Vagina (tissue), 2 donors: ENCODE measurements at regions not wholly inside any gene's neighbourhood (a gene's known extent, or its start where the extent isn't known, plus 50 kb on each side); places are given as distances from the start of the nearest gene placed in this dataset.
"Not testable (repeated sequence)": the region's sequence is repeated elsewhere in the genome, so short reads cannot be mapped to it uniquely, and the experiment has no call there.

Source experiments
- DNase-seq, 2 donors: peaks; one replicate each; pipeline ENCODE4 v3.0.0-alpha.2; 2017; ENCODE audit errors: extremely low spot score in 2 of 2
- H3K27ac ChIP-seq: fragments of 200-600 bp; sonication (generic); one replicate; pipeline ENCODE4 v1.5.1; 2019
- H3K27me3 ChIP-seq: fragments of 200-600 bp; sonication (generic); one replicate; pipeline ENCODE4 v1.5.1; 2019
- H3K36me3 ChIP-seq, 2 donors: fragments of 200-600 bp; sonication (generic); one replicate each; pipeline ENCODE4 v1.5.1; 2017 to 2019
- H3K4me1 ChIP-seq: fragments of 200-600 bp; sonication (generic); one replicate; pipeline ENCODE4 v1.5.1; 2019
- H3K4me3 ChIP-seq, 2 donors: fragments of 200-600 bp; sonication (generic); 1 replicate in 1 of 2; 2 replicates in 1 of 2; pipeline ENCODE4 v1.5.1; 2016 to 2019
- H3K9me3 ChIP-seq: fragments of 200-600 bp; sonication (generic); one replicate; pipeline ENCODE4 v1.5.1; 2019
- CTCF ChIP-seq, 3 experiments: fragments of 450-650 bp in 2 of 3; fragments of 200-600 bp in 1 of 3; sonication (generic) in 1 of 3; IDR thresholded peaks; one replicate each; pipeline ENCODE4 v1.5.1; 2017 to 2019; ENCODE audit warnings: antibody characterized with exemption in 3 of 3, mild to moderate bottlenecking in 2 of 3, moderate library complexity in 2 of 3
- POLR2A ChIP-seq, 2 donors: fragments of 450-650 bp; IDR thresholded peaks; one replicate each; pipeline ENCODE4 v1.6.1; 2017; ENCODE audit warnings: antibody characterized with exemption in 2 of 2, mild to moderate bottlenecking in 2 of 2, moderate library complexity in 2 of 2
- POLR2AphosphoS5 ChIP-seq, 2 donors: sonication (generic); formaldehyde crosslinking; IDR thresholded peaks; one replicate each; pipeline ENCODE4 v1.9.0; 2017; ENCODE audit warnings: antibody characterized with exemption in 2 of 2, mild to moderate bottlenecking in 2 of 2, low read depth in 1 of 2; ENCODE audit not compliant: insufficient read depth in 1 of 2
- intact Hi-C: fragments of 100-400 bp; cut with DNase I; formaldehyde crosslinking; loops from one replicate; pipeline ENCODE4 v1.15.1; 2023

GRCh38 chr2:225806105-225806504 lies 406.6 kb downstream of the NYAP2 start:
- no peaks in the 10 kb centered on the region for H3K4me1 ChIP-seq
- TF ChIP-seq CTCF (IDR thresholded peaks at IDR 0.05) (no peak), POLR2AphosphoS5 (IDR thresholded peaks at IDR 0.05; ENCODE audit: insufficient read depth in 1 of 2, low read depth in 1 of 2) (no peak), POLR2A (IDR thresholded peaks at IDR 0.05) (no peak)
- no peaks in the 10 kb centered on the region for H3K27me3 ChIP-seq
- no peak overlapping the region for H3K4me3 ChIP-seq
- no peaks in the 10 kb centered on the region for H3K9me3 ChIP-seq
- no peaks in the 10 kb centered on the region for H3K36me3 ChIP-seq
- no peak for DNase-seq
- no peak overlapping the region for H3K27ac ChIP-seq
- intact Hi-C loops, result no loop called here

GRCh38 chr2:225802076-225802475 lies 402.6 kb downstream of the NYAP2 start:
- intact Hi-C loops, H3K36me3 ChIP-seq, DNase-seq, H3K4me1 ChIP-seq, H3K27ac ChIP-seq, H3K27me3 ChIP-seq, H3K4me3 ChIP-seq, H3K9me3 ChIP-seq: not testable (repeated sequence)

- H3K27me3 ChIP-seq, result no peaks in the 10 kb centered on the region
- H3K27ac ChIP-seq, result no peak overlapping the region
- H3K9me3 ChIP-seq, result no peaks in the 10 kb centered on the region
- no peaks in the 10 kb centered on the region for H3K4me1 ChIP-seq
- TF ChIP-seq POLR2A (IDR thresholded peaks at IDR 0.05) (no peak), POLR2AphosphoS5 (IDR thresholded peaks at IDR 0.05; ENCODE audit: insufficient read depth in 1 of 2, low read depth in 1 of 2) (no peak), CTCF (IDR thresholded peaks at IDR 0.05) (no peak)
- DNase-seq, result no peak
- intact Hi-C loops, result no loop called here
- no peaks in the 10 kb centered on the region for H3K36me3 ChIP-seq
- no peak overlapping the region for H3K4me3 ChIP-seq
These were observed 397.9 kb downstream of the NYAP2 start for GRCh38 chr2:225797394-225797793.

GRCh38 chr2:225794652-225795400 lies 395.3 kb downstream of the NYAP2 start:
- H3K27ac ChIP-seq, result no peak overlapping the region
- DNase-seq, result no peak
- H3K27me3 ChIP-seq, result no peaks in the 10 kb centered on the region
- TF ChIP-seq CTCF (IDR thresholded peaks at IDR 0.05), result no peak
- no peak for TF ChIP-seq POLR2A (IDR thresholded peaks at IDR 0.05)
- no peak for TF ChIP-seq POLR2AphosphoS5 (IDR thresholded peaks at IDR 0.05; ENCODE audit: insufficient read depth in 1 of 2, low read depth in 1 of 2)
- H3K9me3 ChIP-seq, result no peaks in the 10 kb centered on the region
- H3K4me1 ChIP-seq, result no peaks in the 10 kb centered on the region
- no peak overlapping the region for H3K4me3 ChIP-seq
- intact Hi-C loops, result no loop called here
- no peaks in the 10 kb centered on the region for H3K36me3 ChIP-seq

GRCh38 chr2:225793736-225794550 lies 394.4 kb downstream of the NYAP2 start:
- H3K27ac ChIP-seq, result no peak overlapping the region
- H3K4me1 ChIP-seq, result no peaks in the 10 kb centered on the region
- H3K4me3 ChIP-seq, result no peak overlapping the region
- no peaks in the 10 kb centered on the region for H3K36me3 ChIP-seq
- TF ChIP-seq CTCF (IDR thresholded peaks at IDR 0.05) (no peak), POLR2A (IDR thresholded peaks at IDR 0.05) (no peak), POLR2AphosphoS5 (IDR thresholded peaks at IDR 0.05; ENCODE audit: insufficient read depth in 1 of 2, low read depth in 1 of 2) (no peak)
- DNase-seq, result no peak
- H3K9me3 ChIP-seq, result no peaks in the 10 kb centered on the region
- H3K27me3 ChIP-seq, result no peaks in the 10 kb centered on the region
- intact Hi-C loops, result no loop called here
